ENCODE measurements at regions not wholly inside any gene's neighbourhood (a gene's known extent, or its start where the extent isn't known, plus 50 kb on each side); places are given as distances from the start of the nearest gene placed in this dataset.

GRCh38 chr2:188770296-188770695, 203.9 kb upstream of the COL3A1 start:
- TF ChIP-seq CTCF (IDR thresholded peaks at IDR 0.05): no peak
- no peak for TF ChIP-seq POLR2A (IDR thresholded peaks at IDR 0.05)

Measured in testis (tissue), 2 donors.